Calu3 (cell line): ENCODE measurements at regions not wholly inside any gene's neighbourhood (a gene's known extent, or its start where the extent isn't known, plus 50 kb on each side); places are given as distances from the start of the nearest gene placed in this dataset.

Source experiments
- BruUV-seq: library from RNA; stranded (reverse); fragments of 400-500 nt; replicated peaks from 2 replicates; lab custom pipeline; 2021; lab: Mats Ljungman, UMichigan
- CTCF ChIA-PET: fragments of 300-600 bp; sonication (Branson Sonifier 250); formaldehyde crosslinking; loops from one replicate; lab custom pipeline; 2022; ENCODE audit warnings: antibody characterized with exemption; lab: Charles Lee
- DNase-seq: peaks from one replicate; pipeline ENCODE4 v3.0.0; 2022
- H3K27ac Mint-ChIP-seq: one replicate; pipeline ENCODE4 v1.8.0; 2022; ENCODE audit warnings: mixed read lengths; ENCODE audit not compliant: unreplicated experiment
- H3K27me3 Mint-ChIP-seq: one replicate; pipeline ENCODE4 v1.8.0; 2022; ENCODE audit warnings: mixed read lengths; ENCODE audit not compliant: unreplicated experiment
- H3K36me3 Mint-ChIP-seq: one replicate; pipeline ENCODE4 v1.8.0; 2022; ENCODE audit warnings: mild to moderate bottlenecking, moderate library complexity, mixed read lengths; ENCODE audit not compliant: insufficient read depth, unreplicated experiment
- H3K4me1 Mint-ChIP-seq: one replicate; pipeline ENCODE4 v1.8.0; 2022; ENCODE audit warnings: mild to moderate bottlenecking, low read depth, mixed read lengths; ENCODE audit not compliant: unreplicated experiment
- H3K4me3 Mint-ChIP-seq: one replicate; pipeline ENCODE4 v1.8.0; 2022; ENCODE audit warnings: mild to moderate bottlenecking, low read depth, moderate library complexity, mixed read lengths; ENCODE audit not compliant: unreplicated experiment
- H3K9me3 Mint-ChIP-seq: one replicate; pipeline ENCODE4 v1.8.0; 2022; ENCODE audit warnings: low read depth, mixed read lengths; ENCODE audit not compliant: unreplicated experiment
- intact Hi-C: fragments of 100-400 bp; cut with micrococcal nuclease; formaldehyde crosslinking; loops from one replicate; pipeline ENCODE4 v1.10.0; 2022; ENCODE audit not compliant: unreplicated experiment
- TF ChIP-seq, protein P1 (sequence below): fragments of 200-600 bp; IDR thresholded peaks from one replicate; pipeline ENCODE4 v1.8.0; 2022; ENCODE audit warnings: antibody characterized with exemption; ENCODE audit not compliant: unreplicated experiment

DNA sequence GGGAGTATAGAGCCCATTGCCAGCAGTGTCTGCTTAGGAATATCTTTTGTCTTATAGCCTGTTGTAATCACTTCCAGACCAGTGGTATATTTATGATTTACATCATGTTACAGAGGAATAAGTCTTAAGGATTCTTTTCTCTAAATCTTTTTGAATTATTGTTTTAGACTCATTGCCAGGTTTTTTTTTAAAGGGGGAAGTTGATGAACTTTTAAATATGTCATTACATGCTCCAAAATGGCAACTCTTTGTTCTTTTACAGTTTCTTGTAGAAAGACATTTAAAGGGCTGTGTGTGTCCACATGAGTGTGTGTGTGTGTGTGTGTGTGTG is 59.4 kb upstream of the NFIB start:
- no peak overlapping the region for H3K4me3 Mint-ChIP-seq
- intact Hi-C loops, result no loop called here
- no peak for DNase-seq
- TF ChIP-seq, protein P1, sequence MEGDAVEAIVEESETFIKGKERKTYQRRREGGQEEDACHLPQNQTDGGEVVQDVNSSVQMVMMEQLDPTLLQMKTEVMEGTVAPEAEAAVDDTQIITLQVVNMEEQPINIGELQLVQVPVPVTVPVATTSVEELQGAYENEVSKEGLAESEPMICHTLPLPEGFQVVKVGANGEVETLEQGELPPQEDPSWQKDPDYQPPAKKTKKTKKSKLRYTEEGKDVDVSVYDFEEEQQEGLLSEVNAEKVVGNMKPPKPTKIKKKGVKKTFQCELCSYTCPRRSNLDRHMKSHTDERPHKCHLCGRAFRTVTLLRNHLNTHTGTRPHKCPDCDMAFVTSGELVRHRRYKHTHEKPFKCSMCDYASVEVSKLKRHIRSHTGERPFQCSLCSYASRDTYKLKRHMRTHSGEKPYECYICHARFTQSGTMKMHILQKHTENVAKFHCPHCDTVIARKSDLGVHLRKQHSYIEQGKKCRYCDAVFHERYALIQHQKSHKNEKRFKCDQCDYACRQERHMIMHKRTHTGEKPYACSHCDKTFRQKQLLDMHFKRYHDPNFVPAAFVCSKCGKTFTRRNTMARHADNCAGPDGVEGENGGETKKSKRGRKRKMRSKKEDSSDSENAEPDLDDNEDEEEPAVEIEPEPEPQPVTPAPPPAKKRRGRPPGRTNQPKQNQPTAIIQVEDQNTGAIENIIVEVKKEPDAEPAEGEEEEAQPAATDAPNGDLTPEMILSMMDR, result no peak
- BruUV-seq, result no TSS peak
- no peak overlapping the region for H3K27ac Mint-ChIP-seq
- CTCF ChIA-PET, result interaction anchor here (0.6 to 0.7 kb wide), 3 partner anchors 22 to 67 kb away, joined by 3 to 4 read pairs (median 3); no protein-coding TSS in a partner anchor
- H3K36me3 Mint-ChIP-seq, result no peaks in the 10 kb centered on the region
- no peaks in the 10 kb centered on the region for H3K9me3 Mint-ChIP-seq
- H3K4me1 Mint-ChIP-seq, result peaks cover 8% of the 10 kb centered on the region
- H3K27me3 Mint-ChIP-seq, result no peaks in the 10 kb centered on the region

DNA sequence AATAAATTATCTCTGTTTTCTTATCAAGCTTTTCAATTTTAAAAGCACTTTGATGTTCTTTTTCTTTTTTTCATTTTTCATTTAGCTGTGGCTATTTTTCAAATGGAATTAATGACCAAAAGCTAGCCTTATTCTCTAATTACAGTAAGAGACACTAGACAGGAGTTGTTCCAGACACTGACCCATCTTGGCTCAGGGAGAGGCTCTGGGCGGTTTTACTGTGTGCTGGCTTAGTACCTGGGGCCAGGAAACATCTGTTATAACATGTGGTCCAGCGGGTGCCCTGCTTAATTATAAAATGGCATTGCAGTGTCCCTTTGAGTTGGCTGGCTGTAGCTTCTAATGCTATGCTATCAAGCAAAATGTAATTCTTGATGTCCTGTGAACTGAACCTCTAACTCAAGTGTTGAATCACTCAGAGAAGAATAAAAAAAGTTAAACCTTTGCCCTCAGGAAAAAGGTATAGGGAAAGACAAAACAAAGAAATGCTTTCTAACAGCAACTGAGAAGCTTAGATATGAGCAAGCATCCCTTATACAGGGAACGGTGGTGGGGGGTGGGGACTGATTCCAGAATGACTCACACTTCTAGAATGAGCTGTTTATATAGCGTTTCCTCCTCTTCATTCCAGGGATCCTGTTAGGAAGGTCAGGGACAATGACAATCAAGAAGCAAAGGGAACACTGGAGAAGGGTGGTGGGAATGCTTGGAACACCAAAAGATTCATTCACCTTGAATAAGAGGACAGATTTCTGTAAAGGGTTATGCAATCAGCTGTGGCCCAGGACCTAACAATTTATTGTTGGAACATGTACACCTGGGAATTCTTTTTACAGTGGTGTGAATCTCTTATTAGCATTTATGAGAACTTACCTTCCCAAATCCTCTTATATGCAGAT is 58.7 kb upstream of the NFIB start:
- peaks cover 2% of the 10 kb centered on the region for H3K9me3 Mint-ChIP-seq
- no peak overlapping the region for H3K27ac Mint-ChIP-seq
- CTCF ChIA-PET, result interaction anchor here (0.6 to 0.8 kb wide), 4 partner anchors 22 to 955 kb away, joined by 3 to 9 read pairs (median 4); no protein-coding TSS in a partner anchor
- TF ChIP-seq, protein P1, result no peak
- H3K4me3 Mint-ChIP-seq, result no peak overlapping the region
- no TSS peak for BruUV-seq
- intact Hi-C loops, result no loop called here
- no peaks in the 10 kb centered on the region for H3K27me3 Mint-ChIP-seq
- DNase-seq, result peak; percentile 24
- H3K36me3 Mint-ChIP-seq, result no peaks in the 10 kb centered on the region
- H3K4me1 Mint-ChIP-seq, result peaks cover 8% of the 10 kb centered on the region

DNA sequence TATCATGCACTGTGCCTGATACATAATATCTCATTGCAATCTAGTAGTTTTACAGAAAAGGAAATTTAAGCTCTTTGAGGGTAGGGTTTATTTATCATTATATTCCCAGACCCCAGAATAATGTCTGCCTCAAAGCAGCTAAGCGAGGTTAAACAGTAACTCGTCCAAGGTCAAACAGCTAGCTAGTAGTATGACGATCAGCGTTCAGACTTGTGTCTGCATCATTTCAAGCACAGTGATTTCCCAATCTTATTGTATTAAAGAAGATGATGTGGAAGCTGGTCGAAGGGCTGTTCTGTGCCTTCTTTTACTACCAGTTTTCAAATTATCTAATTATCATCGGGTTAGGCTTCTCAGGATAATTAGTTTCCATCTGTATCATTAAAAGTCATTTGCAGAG is 55.1 kb upstream of the NFIB start:
- BruUV-seq, result no TSS peak
- H3K36me3 Mint-ChIP-seq, result no peaks in the 10 kb centered on the region
- no peak for DNase-seq
- TF ChIP-seq, protein P1, result no peak
- H3K4me1 Mint-ChIP-seq, result peaks cover 8% of the 10 kb centered on the region
- intact Hi-C loops, result no loop called here
- peaks cover 2% of the 10 kb centered on the region for H3K9me3 Mint-ChIP-seq
- H3K27me3 Mint-ChIP-seq, result no peaks in the 10 kb centered on the region
- CTCF ChIA-PET, result interaction anchor here (1.3 kb wide), 1 partner anchor 15 kb away, joined by 3 read pairs; no protein-coding TSS in a partner anchor
- no peak overlapping the region for H3K4me3 Mint-ChIP-seq
- H3K27ac Mint-ChIP-seq, result no peak overlapping the region

GRCh38 chr9:14366076-14366475 is 52.1 kb upstream of the NFIB start:
- no peaks in the 10 kb centered on the region for H3K36me3 Mint-ChIP-seq
- BruUV-seq, result no TSS peak
- CTCF ChIA-PET, result no interaction called here
- no peaks in the 10 kb centered on the region for H3K4me1 Mint-ChIP-seq
- no peak for DNase-seq
- intact Hi-C loops, result no loop called here
- H3K4me3 Mint-ChIP-seq, result no peak overlapping the region
- no peaks in the 10 kb centered on the region for H3K27me3 Mint-ChIP-seq
- TF ChIP-seq, protein P1, result no peak
- no peak overlapping the region for H3K27ac Mint-ChIP-seq
- H3K9me3 Mint-ChIP-seq, result peaks cover 2% of the 10 kb centered on the region
